Astrocyte (in vitro differentiated cells and primary cell): ENCODE measurements at regions not wholly inside any gene's neighbourhood (a gene's known extent, or its start where the extent isn't known, plus 50 kb on each side); places are given as distances from the start of the nearest gene placed in this dataset.

Experiments
- EZH2 ChIP-seq: IDR thresholded peaks from 2 replicates; pipeline ENCODE4 v1.6.1; 2012; ENCODE audit warnings: mild to moderate bottlenecking, low read length, inconsistent platforms; ENCODE audit not compliant: insufficient read depth
- TF ChIP-seq, protein P1 (sequence below): IDR thresholded peaks from 2 replicates; pipeline ENCODE4 v1.5.1; 2011; ENCODE audit warnings: low read depth, mild to moderate bottlenecking, inconsistent platforms, low read length, moderate library complexity; ENCODE audit not compliant: insufficient read depth

DNA sequence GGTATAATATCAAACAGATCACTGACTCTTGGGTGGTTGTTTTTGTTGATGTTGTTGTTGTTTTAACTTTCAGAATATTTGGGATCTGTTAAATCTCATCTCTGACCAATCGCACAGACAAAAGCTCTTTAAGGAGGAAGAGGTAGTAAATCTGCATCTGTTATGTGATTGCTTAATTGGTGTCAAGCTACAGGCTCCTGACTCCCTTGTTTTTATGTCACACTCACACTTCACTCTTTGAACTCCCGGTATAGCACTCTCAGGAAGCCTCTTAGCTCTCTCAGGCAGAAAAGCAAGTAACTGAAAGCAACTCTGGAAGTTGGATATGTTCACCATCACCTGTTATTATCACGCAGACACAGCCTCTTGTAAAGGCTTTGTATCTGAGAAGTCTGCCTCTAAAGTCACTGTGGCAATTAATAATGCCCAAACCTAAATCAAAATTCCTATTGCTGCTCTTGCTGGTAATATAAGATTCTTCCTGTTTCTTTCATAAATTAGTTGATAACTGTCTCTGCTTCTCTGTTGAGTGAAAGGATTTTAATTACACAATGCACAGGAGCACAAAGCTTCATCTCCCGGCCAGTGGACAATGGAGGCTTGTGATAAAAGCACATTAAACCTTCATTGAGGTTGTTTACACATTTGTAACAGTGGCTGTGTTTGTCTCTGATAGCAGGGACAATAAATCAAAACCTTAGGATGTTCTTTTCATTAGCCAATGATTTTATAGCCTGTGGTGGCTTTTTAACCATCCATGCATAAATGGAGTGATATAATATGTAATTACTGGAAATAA is 576.7 kb downstream of the MFSD1 start:
- TF ChIP-seq, protein P1, sequence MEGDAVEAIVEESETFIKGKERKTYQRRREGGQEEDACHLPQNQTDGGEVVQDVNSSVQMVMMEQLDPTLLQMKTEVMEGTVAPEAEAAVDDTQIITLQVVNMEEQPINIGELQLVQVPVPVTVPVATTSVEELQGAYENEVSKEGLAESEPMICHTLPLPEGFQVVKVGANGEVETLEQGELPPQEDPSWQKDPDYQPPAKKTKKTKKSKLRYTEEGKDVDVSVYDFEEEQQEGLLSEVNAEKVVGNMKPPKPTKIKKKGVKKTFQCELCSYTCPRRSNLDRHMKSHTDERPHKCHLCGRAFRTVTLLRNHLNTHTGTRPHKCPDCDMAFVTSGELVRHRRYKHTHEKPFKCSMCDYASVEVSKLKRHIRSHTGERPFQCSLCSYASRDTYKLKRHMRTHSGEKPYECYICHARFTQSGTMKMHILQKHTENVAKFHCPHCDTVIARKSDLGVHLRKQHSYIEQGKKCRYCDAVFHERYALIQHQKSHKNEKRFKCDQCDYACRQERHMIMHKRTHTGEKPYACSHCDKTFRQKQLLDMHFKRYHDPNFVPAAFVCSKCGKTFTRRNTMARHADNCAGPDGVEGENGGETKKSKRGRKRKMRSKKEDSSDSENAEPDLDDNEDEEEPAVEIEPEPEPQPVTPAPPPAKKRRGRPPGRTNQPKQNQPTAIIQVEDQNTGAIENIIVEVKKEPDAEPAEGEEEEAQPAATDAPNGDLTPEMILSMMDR, result no peak
- TF ChIP-seq EZH2, result no peak
